ENCODE measurements at regions not wholly inside any gene's neighbourhood (a gene's known extent, or its start where the extent isn't known, plus 50 kb on each side); places are given as distances from the start of the nearest gene placed in this dataset.

GRCh38 chr6:5837323-5837722 lies 169.4 kb downstream of the NRN1 start:
- Histone ChIP-seq H3K9me3 (replicated peaks; ENCODE audit: control insufficient read depth, insufficient read depth, low read depth, low read length) (no peaks in the 10 kb centered on the region), H3K9me1 (ENCODE audit: control insufficient read depth, insufficient read depth, low read length) (no peaks in the 10 kb centered on the region), H3K79me2 (ENCODE audit: control insufficient read depth, insufficient read depth, low read length) (no peaks in the 10 kb centered on the region), H3K27me3 (ENCODE audit: control insufficient read depth in 2 of 2, insufficient read depth in 2 of 2, low read length in 2 of 2) (peaks cover 6 to 38% of the 10 kb centered on the region in 2 experiments; a peak in 4 of 5 replicates), H3K4me2 (ENCODE audit: insufficient read depth, low read length) (no peak overlapping the region), H4K20me1 (replicated peaks; ENCODE audit: control insufficient read depth, insufficient read depth, low read length) (no peaks in the 10 kb centered on the region), H3K27ac (ENCODE audit: extremely low read depth, low read depth, low read length) (no peak overlapping the region), H2AFZ (ENCODE audit: low read depth, low read length) (no peak overlapping the region), H3K9ac (ENCODE audit: insufficient read depth in 1 of 2, low read depth in 2 of 2, low read length in 2 of 2) (no peak overlapping the region), H3K4me1 (replicated peaks in 1 of 2; ENCODE audit: control insufficient read depth in 2 of 2, insufficient read depth in 2 of 2, low read length in 2 of 2) (no peaks in the 10 kb centered on the region), H3K36me3 (ENCODE audit: control insufficient read depth, insufficient read depth, low read length) (no peaks in the 10 kb centered on the region), H3K4me3 (no peak overlapping the region)
- POLR2A ChIA-PET = interaction anchor here (0.6 kb wide), 1 partner anchor 14 kb away, joined by 3 read pairs; no protein-coding TSS in a partner anchor
- CTCF ChIA-PET (ENCODE audit: low intra/inter-chr PET ratio) = no interaction called here
- FAIRE-seq (no peak), ATAC-seq (no peak), DNase-seq (ENCODE audit: extremely low read depth in 1 of 4, low spot score in 3 of 4) (no peak)
- TF ChIP-seq RBM15 (IDR thresholded peaks at IDR 0.05; ENCODE audit: insufficient read depth, low read length) (no peak), CGGBP1 (CRISPR knock-in tag; IDR thresholded peaks at IDR 0.05) (no peak), POLR2G (IDR thresholded peaks at IDR 0.05; ENCODE audit: low read depth, low read length) (no peak), NR1H2 (CRISPR knock-in tag; IDR thresholded peaks at IDR 0.05) (no peak), FOXK2 (conservative IDR thresholded peaks at IDR 0.05 in 1 of 2, IDR thresholded peaks at IDR 0.05 in 1 of 2; ENCODE audit: low read depth in 2 of 2) (no peak), IRF9 (tag; IDR thresholded peaks at IDR 0.05) (no peak), NR4A1 (CRISPR knock-in tag; IDR thresholded peaks at IDR 0.05) (no peak), NR4A1 (tag; IDR thresholded peaks at IDR 0.05) (no peak), NCOA6 (IDR thresholded peaks at IDR 0.05) (no peak), XRCC4 (IDR thresholded peaks at IDR 0.05; ENCODE audit: extremely low read depth, insufficient read depth, insufficient read length) (no peak), HNRNPUL1 (IDR thresholded peaks at IDR 0.05; ENCODE audit: low read length) (no peak), PHF20 (IDR thresholded peaks at IDR 0.05; ENCODE audit: partially characterized antibody) (no peak), PPARD (CRISPR knock-in tag; IDR thresholded peaks at IDR 0.05) (no peak), PHTF2 (CRISPR knock-in tag; IDR thresholded peaks at IDR 0.05) (no peak), MEF2A (IDR thresholded peaks at IDR 0.05; ENCODE audit: control insufficient read depth, low read depth, low read length) (no peak), SPI1 (IDR thresholded peaks at IDR 0.05; ENCODE audit: borderline replicate concordance, low read depth, low read length) (no peak), ZNF347 (CRISPR knock-in tag; IDR thresholded peaks at IDR 0.05; ENCODE audit: low read depth) (no peak), ZNF699 (CRISPR knock-in tag; IDR thresholded peaks at IDR 0.05; ENCODE audit: insufficient replicate concordance) (no peak)
- TF ChIP-seq, protein P1, sequence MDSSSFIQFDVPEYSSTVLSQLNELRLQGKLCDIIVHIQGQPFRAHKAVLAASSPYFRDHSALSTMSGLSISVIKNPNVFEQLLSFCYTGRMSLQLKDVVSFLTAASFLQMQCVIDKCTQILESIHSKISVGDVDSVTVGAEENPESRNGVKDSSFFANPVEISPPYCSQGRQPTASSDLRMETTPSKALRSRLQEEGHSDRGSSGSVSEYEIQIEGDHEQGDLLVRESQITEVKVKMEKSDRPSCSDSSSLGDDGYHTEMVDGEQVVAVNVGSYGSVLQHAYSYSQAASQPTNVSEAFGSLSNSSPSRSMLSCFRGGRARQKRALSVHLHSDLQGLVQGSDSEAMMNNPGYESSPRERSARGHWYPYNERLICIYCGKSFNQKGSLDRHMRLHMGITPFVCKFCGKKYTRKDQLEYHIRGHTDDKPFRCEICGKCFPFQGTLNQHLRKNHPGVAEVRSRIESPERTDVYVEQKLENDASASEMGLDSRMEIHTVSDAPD (CRISPR knock-in tag; IDR thresholded peaks at IDR 0.05) = no peak
- TF ChIP-seq, protein P2, sequence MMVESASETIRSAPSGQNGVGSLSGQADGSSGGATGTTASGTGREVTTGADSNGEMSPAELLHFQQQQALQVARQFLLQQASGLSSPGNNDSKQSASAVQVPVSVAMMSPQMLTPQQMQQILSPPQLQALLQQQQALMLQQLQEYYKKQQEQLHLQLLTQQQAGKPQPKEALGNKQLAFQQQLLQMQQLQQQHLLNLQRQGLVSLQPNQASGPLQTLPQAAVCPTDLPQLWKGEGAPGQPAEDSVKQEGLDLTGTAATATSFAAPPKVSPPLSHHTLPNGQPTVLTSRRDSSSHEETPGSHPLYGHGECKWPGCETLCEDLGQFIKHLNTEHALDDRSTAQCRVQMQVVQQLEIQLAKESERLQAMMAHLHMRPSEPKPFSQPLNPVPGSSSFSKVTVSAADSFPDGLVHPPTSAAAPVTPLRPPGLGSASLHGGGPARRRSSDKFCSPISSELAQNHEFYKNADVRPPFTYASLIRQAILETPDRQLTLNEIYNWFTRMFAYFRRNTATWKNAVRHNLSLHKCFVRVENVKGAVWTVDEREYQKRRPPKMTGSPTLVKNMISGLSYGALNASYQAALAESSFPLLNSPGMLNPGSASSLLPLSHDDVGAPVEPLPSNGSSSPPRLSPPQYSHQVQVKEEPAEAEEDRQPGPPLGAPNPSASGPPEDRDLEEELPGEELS (CRISPR knock-in tag; IDR thresholded peaks at IDR 0.05; ENCODE audit: borderline replicate concordance) = no peak
- intact Hi-C loops (cut with micrococcal nuclease) = no loop called here
- in situ Hi-C loops (cut with MboI) = no loop called here
- BruUV-seq (replicated peaks) = no TSS peak
- WGBS (ENCODE audit: insufficient coverage, low coverage, missing lambda C conversion rate) = under 1% methylated on average over 9 of the region's 9 CpGs

Data from K562 (cell line).